Lung (tissue), 11 donors: ENCODE measurements at regions not wholly inside any gene's neighbourhood (a gene's known extent, or its start where the extent isn't known, plus 50 kb on each side); places are given as distances from the start of the nearest gene placed in this dataset.

Experiments
- ATAC-seq: fragments of 200-7000 bp; cut with Tn5 transposase; one replicate; pipeline ENCODE4 v1.9.1; 2020; ENCODE audit warnings: moderate number of reproducible peaks; ENCODE audit not compliant: insufficient read depth, low FRiP score
- DNase-seq, 3 donors: peaks; one replicate each; pipeline ENCODE4 v3.0.0-alpha.2; 2013 to 2017
- H3K27ac ChIP-seq, 2 donors: one replicate each; pipeline ENCODE4 v1.5.1; 2013; ENCODE audit warnings: mild to moderate bottlenecking in 2 of 2, moderate library complexity in 2 of 2, control low read depth in 1 of 2, inconsistent platforms in 1 of 2, low read depth in 1 of 2, low read length in 1 of 2
- H3K27me3 ChIP-seq, 3 donors: one replicate each; pipeline ENCODE4 v1.5.1; 2013; ENCODE audit warnings: low read length in 2 of 3; ENCODE audit not compliant: control insufficient read depth in 3 of 3, insufficient read depth in 3 of 3
- H3K36me3 ChIP-seq, 4 donors: one replicate each; pipeline ENCODE4 v1.5.1; 2013; ENCODE audit warnings: low read length in 4 of 4, mild to moderate bottlenecking in 1 of 4, moderate library complexity in 1 of 4; ENCODE audit not compliant: control insufficient read depth in 4 of 4, insufficient read depth in 4 of 4
- H3K4me1 ChIP-seq, 5 donors: one replicate each; pipeline ENCODE4 v1.5.1; 2013; ENCODE audit warnings: low read length in 5 of 5, mild to moderate bottlenecking in 2 of 5, moderate library complexity in 1 of 5; ENCODE audit not compliant: control insufficient read depth in 5 of 5, insufficient read depth in 5 of 5
- H3K4me3 ChIP-seq: one replicate; pipeline ENCODE4 v1.5.1; 2013; ENCODE audit warnings: mild to moderate bottlenecking, control low read depth, moderate library complexity
- H3K9ac ChIP-seq, 2 donors: one replicate each; pipeline ENCODE4 v1.5.1; 2013; ENCODE audit warnings: low read length in 2 of 2, control low read depth in 1 of 2; ENCODE audit not compliant: insufficient read depth in 1 of 2
- H3K9me3 ChIP-seq, 4 donors: one replicate each; pipeline ENCODE4 v1.5.1; 2013; ENCODE audit warnings: low read length in 3 of 4, mild to moderate bottlenecking in 1 of 4, moderate library complexity in 1 of 4; ENCODE audit not compliant: control insufficient read depth in 4 of 4, insufficient read depth in 3 of 4
- WGBS, 2 donors: extraction: QIAGEN DNeasy Blood & Tissue Kit; methylation state at CpG; one replicate each; pipeline ENCODE4 v1.1.7; 2013; 5-methylcytosine and 5-hydroxymethylcytosine counted together
- TF ChIP-seq, protein P1 (sequence below): IDR thresholded peaks from 2 replicates; pipeline ENCODE4 v1.5.1; 2012; ENCODE audit warnings: mild to moderate bottlenecking; ENCODE audit errors: control extremely low read depth, extremely low read depth
- donor health status: control.
- donor health status: control.
- donor health status: Bipolar disorder and iron deficiency.
- donor health status: healthy.
- donor health status: DM: yes; HTN: yes; CAD: no.

DNA sequence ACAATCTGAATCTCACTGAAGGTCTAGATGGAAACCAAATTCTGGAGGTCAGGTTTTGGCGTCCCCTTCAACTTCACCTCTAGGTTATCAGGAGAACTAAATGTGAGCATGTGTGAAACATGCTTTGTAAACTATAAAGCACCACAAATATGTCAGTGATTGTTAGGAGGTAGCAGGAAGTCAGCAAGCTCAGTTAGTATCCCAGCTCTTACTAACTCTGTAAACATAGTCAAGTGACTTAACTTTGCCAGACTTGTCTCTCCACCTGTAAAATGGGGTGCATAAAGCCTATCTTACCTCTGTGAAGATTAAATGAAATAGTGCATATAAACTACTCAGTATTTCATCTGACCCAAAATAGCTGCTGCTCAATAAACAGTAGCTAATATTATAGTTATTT lies 121.5 kb downstream of the INSIG2 start:
- H3K4me3 ChIP-seq: no peak overlapping the region
- H3K36me3 ChIP-seq: no peaks in the 10 kb centered on the region
- no peaks in the 10 kb centered on the region for H3K4me1 ChIP-seq
- ATAC-seq (no peak), DNase-seq (no peak)
- H3K9me3 ChIP-seq: no peaks in the 10 kb centered on the region
- WGBS, 2 donors: 75 to 87% methylated on average over 1 of the region's 1 CpG
- TF ChIP-seq, protein P1, sequence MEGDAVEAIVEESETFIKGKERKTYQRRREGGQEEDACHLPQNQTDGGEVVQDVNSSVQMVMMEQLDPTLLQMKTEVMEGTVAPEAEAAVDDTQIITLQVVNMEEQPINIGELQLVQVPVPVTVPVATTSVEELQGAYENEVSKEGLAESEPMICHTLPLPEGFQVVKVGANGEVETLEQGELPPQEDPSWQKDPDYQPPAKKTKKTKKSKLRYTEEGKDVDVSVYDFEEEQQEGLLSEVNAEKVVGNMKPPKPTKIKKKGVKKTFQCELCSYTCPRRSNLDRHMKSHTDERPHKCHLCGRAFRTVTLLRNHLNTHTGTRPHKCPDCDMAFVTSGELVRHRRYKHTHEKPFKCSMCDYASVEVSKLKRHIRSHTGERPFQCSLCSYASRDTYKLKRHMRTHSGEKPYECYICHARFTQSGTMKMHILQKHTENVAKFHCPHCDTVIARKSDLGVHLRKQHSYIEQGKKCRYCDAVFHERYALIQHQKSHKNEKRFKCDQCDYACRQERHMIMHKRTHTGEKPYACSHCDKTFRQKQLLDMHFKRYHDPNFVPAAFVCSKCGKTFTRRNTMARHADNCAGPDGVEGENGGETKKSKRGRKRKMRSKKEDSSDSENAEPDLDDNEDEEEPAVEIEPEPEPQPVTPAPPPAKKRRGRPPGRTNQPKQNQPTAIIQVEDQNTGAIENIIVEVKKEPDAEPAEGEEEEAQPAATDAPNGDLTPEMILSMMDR: no peak
- H3K9ac ChIP-seq: no peak overlapping the region
- peaks cover 0 to 13% (median 7%) of the 10 kb centered on the region in 3 donors for H3K27me3 ChIP-seq
- H3K27ac ChIP-seq: no peak overlapping the region

DNA sequence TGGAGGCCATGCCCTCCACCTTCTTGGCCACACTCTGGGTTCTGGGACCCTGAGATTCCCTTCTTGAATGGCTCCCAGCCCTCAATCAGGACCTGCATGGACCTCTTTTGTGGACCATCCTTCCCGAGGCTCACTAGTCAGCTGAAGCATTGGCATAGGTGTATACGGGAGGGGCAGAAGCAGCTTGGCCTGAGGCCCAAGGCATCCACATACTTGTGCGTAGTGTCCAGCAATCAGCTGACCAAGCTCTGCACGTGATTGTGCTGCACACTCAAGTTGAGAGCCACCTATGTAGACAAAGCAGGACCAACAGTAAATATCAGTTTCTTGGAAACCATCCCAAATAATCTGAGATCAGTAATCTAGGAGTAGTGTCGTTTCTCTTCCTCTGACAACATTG lies 119.6 kb downstream of the INSIG2 start:
- ATAC-seq: no peak
- 59 to 80% methylated on average over 5 of the region's 5 CpGs for WGBS, 2 donors

DNA sequence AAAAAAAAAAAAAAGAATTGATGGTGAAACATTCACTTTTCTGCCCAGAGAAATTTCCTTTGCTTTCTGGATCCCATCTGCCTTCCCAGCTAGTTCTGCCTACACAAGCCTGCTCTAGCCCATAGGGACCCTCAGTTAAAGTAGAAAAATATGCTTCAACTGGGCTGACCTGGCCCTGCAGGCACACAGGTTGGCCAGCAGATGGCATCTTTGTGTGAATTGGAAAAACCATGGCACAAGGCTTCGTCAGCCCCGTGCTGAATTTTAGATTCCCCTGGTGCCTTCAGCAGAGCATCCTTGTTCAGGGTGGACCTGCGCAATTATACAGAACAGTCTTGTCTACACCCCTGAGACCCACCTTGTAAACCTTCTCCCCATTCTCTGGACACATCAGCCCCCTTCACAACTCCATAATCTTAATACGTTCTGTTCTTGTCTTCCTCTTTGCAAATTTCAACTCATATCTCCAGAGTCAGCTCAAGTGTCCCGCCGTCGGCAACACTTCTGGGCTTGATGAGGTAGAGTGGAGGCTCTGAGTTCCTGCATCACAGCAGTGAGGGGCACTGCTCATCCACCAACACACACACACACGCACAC lies 114.5 kb downstream of the INSIG2 start:
- H3K27me3 ChIP-seq: peaks cover 0 to 13% (median 7%) of the 10 kb centered on the region in 3 donors
- ATAC-seq: peak; percentile 41
- no peak overlapping the region for H3K9ac ChIP-seq
- WGBS, 2 donors: 38 to 43% methylated on average over 8 of the region's 8 CpGs
- H3K4me3 ChIP-seq: no peak overlapping the region
- peak; percentile 35 to 52 (median 48) for DNase-seq
- H3K27ac ChIP-seq: no peak overlapping the region
- TF ChIP-seq, protein P1: peak; percentile 59
- no peaks in the 10 kb centered on the region for H3K9me3 ChIP-seq
- no peaks in the 10 kb centered on the region for H3K4me1 ChIP-seq
- H3K36me3 ChIP-seq: no peaks in the 10 kb centered on the region

More for the DNA sequence above, 119.6 kb downstream of the INSIG2 start:
- TF ChIP-seq, protein P1: no peak
- no peak overlapping the region for H3K4me3 ChIP-seq
- no peaks in the 10 kb centered on the region for H3K4me1 ChIP-seq
- no peak overlapping the region for H3K9ac ChIP-seq
- no peaks in the 10 kb centered on the region for H3K9me3 ChIP-seq
- no peaks in the 10 kb centered on the region for H3K36me3 ChIP-seq
- DNase-seq: no peak
- H3K27ac ChIP-seq: no peak overlapping the region
- peaks cover 0 to 11% (median 9%) of the 10 kb centered on the region in 3 donors for H3K27me3 ChIP-seq

DNA sequence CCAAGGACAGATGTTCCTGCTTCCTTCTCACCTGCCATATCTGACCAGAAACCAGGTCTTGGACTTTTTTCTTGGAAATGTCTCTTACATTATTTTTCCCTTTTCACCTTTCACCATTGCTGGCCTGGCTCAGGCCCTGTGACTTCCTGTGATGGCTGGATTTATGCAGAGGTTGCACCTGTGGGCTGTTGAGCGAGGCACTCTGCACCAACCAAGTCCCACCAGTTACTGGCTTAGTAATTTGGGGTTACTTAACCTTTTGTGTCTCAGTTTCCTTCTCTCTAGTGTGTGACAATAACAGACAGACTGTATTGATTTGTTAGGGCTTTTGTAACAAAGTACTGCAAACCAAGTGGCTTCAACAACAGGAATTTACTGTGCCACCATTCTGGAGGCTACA lies 110.0 kb downstream of the INSIG2 start:
- no peaks in the 10 kb centered on the region for H3K36me3 ChIP-seq
- TF ChIP-seq, protein P1: no peak
- H3K9me3 ChIP-seq: no peaks in the 10 kb centered on the region
- WGBS, 2 donors: 83 to 87% methylated on average over 1 of the region's 1 CpG
- H3K4me1 ChIP-seq: no peaks in the 10 kb centered on the region
- H3K27ac ChIP-seq: no peak overlapping the region
- no peak overlapping the region for H3K9ac ChIP-seq
- no peak overlapping the region for H3K4me3 ChIP-seq
- H3K27me3 ChIP-seq: peaks cover 0 to 7% (median 6%) of the 10 kb centered on the region in 3 donors
- no peak for ATAC-seq
- DNase-seq: no peak
